ENCODE measurements at regions not wholly inside any gene's neighbourhood (a gene's known extent, or its start where the extent isn't known, plus 50 kb on each side); places are given as distances from the start of the nearest gene placed in this dataset.

GRCh38 chr13:97111756-97112155 is 110.4 kb upstream of the MBNL2 start:
- TF ChIP-seq, protein P1, sequence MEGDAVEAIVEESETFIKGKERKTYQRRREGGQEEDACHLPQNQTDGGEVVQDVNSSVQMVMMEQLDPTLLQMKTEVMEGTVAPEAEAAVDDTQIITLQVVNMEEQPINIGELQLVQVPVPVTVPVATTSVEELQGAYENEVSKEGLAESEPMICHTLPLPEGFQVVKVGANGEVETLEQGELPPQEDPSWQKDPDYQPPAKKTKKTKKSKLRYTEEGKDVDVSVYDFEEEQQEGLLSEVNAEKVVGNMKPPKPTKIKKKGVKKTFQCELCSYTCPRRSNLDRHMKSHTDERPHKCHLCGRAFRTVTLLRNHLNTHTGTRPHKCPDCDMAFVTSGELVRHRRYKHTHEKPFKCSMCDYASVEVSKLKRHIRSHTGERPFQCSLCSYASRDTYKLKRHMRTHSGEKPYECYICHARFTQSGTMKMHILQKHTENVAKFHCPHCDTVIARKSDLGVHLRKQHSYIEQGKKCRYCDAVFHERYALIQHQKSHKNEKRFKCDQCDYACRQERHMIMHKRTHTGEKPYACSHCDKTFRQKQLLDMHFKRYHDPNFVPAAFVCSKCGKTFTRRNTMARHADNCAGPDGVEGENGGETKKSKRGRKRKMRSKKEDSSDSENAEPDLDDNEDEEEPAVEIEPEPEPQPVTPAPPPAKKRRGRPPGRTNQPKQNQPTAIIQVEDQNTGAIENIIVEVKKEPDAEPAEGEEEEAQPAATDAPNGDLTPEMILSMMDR (IDR thresholded peaks at IDR 0.05), result no peak
- no peak for TF ChIP-seq EZH2 (IDR thresholded peaks at IDR 0.05; ENCODE audit: borderline replicate concordance, insufficient read depth, low read depth, low read length, poor library complexity, severe bottlenecking)

All from B cell (primary cell).